ENCODE measurements at regions not wholly inside any gene's neighbourhood (a gene's known extent, or its start where the extent isn't known, plus 50 kb on each side); places are given as distances from the start of the nearest gene placed in this dataset.

GRCh38 chr17:54046570-54046969, 223.8 kb downstream of the KIF2B start:
- no peak for TF ChIP-seq YY1 (IDR thresholded peaks at IDR 0.05)
- TF ChIP-seq CTCF (IDR thresholded peaks at IDR 0.05; ENCODE audit: low read depth, low read length, missing input control), result no peak
- no peak for TF ChIP-seq JUND (IDR thresholded peaks at IDR 0.05)
- TF ChIP-seq TAF1 (conservative IDR thresholded peaks at IDR 0.05), result no peak
- TF ChIP-seq FOXA1 (IDR thresholded peaks at IDR 0.05), result no peak
- TF ChIP-seq ZBTB33 (IDR thresholded peaks at IDR 0.05), result no peak
- no peak for TF ChIP-seq SP1 (IDR thresholded peaks at IDR 0.05)
- TF ChIP-seq EGR1 (IDR thresholded peaks at IDR 0.05; ENCODE audit: low read depth in 2 of 2), result no peak
- no peak for TF ChIP-seq REST (IDR thresholded peaks at IDR 0.05)
- no peak for TF ChIP-seq FOXA2 (IDR thresholded peaks at IDR 0.05)
- TF ChIP-seq HNF4A (conservative IDR thresholded peaks at IDR 0.05), result no peak
- no peak for TF ChIP-seq MAX (IDR thresholded peaks at IDR 0.05)
- no peak for TF ChIP-seq GABPA (IDR thresholded peaks at IDR 0.05 in 1 of 2, conservative IDR thresholded peaks at IDR 0.05 in 1 of 2)
- no peak for TF ChIP-seq RAD21 (IDR thresholded peaks at IDR 0.05)

Data from liver (tissue), 3 donors.